NB4 (cell line): ENCODE measurements at regions not wholly inside any gene's neighbourhood (a gene's known extent, or its start where the extent isn't known, plus 50 kb on each side); places are given as distances from the start of the nearest gene placed in this dataset.

ENCODE experiments used
- DNase-seq: peaks from one replicate; pipeline ENCODE4 v3.0.0; 2010; ENCODE audit warnings: low read depth
- H3K4me3 ChIP-seq: one replicate; pipeline ENCODE4 v1.5.1; 2011; ENCODE audit warnings: mild to moderate bottlenecking, low read depth, low read length, moderate library complexity
- MAX ChIP-seq: IDR thresholded peaks from 2 replicates; pipeline ENCODE4 v1.6.1; 2011; ENCODE audit warnings: low read depth, low read length
- MYC ChIP-seq: IDR thresholded peaks from 2 replicates; pipeline ENCODE4 v1.6.1; 2011; ENCODE audit warnings: low read depth, low read length
- POLR2A ChIP-seq: IDR thresholded peaks from 2 replicates; pipeline ENCODE4 v1.6.1; 2011; ENCODE audit warnings: mild to moderate bottlenecking; ENCODE audit not compliant: insufficient read length; ENCODE audit errors: extremely low read depth
- TF ChIP-seq, protein P1 (sequence below): IDR thresholded peaks from one replicate; pipeline ENCODE4 v1.5.1; 2012; ENCODE audit warnings: low read depth, low read length

- no peak overlapping the region for H3K4me3 ChIP-seq
- no peak for DNase-seq
- TF ChIP-seq MYC = no peak
- no peak for TF ChIP-seq POLR2A
- TF ChIP-seq, protein P1, sequence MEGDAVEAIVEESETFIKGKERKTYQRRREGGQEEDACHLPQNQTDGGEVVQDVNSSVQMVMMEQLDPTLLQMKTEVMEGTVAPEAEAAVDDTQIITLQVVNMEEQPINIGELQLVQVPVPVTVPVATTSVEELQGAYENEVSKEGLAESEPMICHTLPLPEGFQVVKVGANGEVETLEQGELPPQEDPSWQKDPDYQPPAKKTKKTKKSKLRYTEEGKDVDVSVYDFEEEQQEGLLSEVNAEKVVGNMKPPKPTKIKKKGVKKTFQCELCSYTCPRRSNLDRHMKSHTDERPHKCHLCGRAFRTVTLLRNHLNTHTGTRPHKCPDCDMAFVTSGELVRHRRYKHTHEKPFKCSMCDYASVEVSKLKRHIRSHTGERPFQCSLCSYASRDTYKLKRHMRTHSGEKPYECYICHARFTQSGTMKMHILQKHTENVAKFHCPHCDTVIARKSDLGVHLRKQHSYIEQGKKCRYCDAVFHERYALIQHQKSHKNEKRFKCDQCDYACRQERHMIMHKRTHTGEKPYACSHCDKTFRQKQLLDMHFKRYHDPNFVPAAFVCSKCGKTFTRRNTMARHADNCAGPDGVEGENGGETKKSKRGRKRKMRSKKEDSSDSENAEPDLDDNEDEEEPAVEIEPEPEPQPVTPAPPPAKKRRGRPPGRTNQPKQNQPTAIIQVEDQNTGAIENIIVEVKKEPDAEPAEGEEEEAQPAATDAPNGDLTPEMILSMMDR = no peak
- TF ChIP-seq MAX = no peak
These were observed 639.7 kb downstream of the TRIML1 start for GRCh38 chr4:188778905-188779304.

GRCh38 chr4:188779581-188779980 is 640.3 kb downstream of the TRIML1 start:
- no peak overlapping the region for H3K4me3 ChIP-seq
- no peak for DNase-seq
- TF ChIP-seq MYC (no peak), MAX (no peak), POLR2A (no peak)
- TF ChIP-seq, protein P1 = no peak

GRCh38 chr4:188780028-188780427 is 640.8 kb downstream of the TRIML1 start:
- no peak overlapping the region for H3K4me3 ChIP-seq
- TF ChIP-seq, protein P1 = no peak
- no peak for TF ChIP-seq POLR2A
- DNase-seq = no peak

GRCh38 chr4:188780686-188781085 is 641.4 kb downstream of the TRIML1 start:
- TF ChIP-seq POLR2A (no peak), MYC (no peak), MAX (no peak)
- TF ChIP-seq, protein P1 = no peak
- no peak for DNase-seq
- no peak overlapping the region for H3K4me3 ChIP-seq

- DNase-seq = peak; percentile 2
- no peak overlapping the region for H3K4me3 ChIP-seq
- no peak for TF ChIP-seq POLR2A
- TF ChIP-seq, protein P1 = no peak
- no peak for TF ChIP-seq MYC
- no peak for TF ChIP-seq MAX
These were observed 642.4 kb downstream of the TRIML1 start for GRCh38 chr4:188781655-188782054.

DNA sequence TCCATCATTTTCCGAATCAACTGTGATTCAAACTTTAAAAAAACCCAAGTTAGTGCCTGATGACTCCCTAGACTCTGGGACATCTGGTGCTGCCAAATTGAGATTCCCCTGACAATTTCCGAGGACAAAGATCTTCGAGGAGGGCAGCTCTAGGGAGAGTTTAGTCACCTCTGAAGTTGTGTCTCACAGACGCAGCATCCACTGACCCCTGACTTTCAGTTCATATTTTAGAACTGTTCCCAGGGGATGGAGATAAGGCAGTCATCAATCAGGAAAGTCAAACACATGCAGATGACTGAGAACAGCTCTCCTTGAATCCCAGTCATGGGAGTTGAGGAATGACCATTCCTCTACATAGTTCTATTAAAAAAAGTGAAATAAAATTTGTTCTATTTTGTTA is 643.9 kb downstream of the TRIML1 start:
- no peak overlapping the region for H3K4me3 ChIP-seq
- no peak for DNase-seq
- TF ChIP-seq MAX = no peak
- TF ChIP-seq MYC = no peak
- TF ChIP-seq POLR2A = no peak
- TF ChIP-seq, protein P1 = no peak
